Loucy (cell line): ENCODE measurements at regions not wholly inside any gene's neighbourhood (a gene's known extent, or its start where the extent isn't known, plus 50 kb on each side); places are given as distances from the start of the nearest gene placed in this dataset.

Experiments
- H2AFZ ChIP-seq: fragments of 200-600 bp; sonication (generic); 2 replicates; pipeline ENCODE4 v1.6.0; 2016; ENCODE audit warnings: antibody characterized with exemption, mild to moderate bottlenecking, low read length, moderate library complexity
- H3F3A ChIP-seq: fragments of 200-600 bp; 2 replicates; pipeline ENCODE4 v1.6.0; 2016; ENCODE audit warnings: antibody characterized with exemption, low read depth, mild to moderate bottlenecking
- H3K27me3 ChIP-seq: fragments of 200-600 bp; sonication (generic); 2 replicates; pipeline ENCODE4 v1.6.1; 2014; ENCODE audit warnings: low read length, mild to moderate bottlenecking; ENCODE audit not compliant: insufficient read depth, poor library complexity, severe bottlenecking
- H3K36me3 ChIP-seq: fragments of 200-600 bp; sonication (generic); 2 replicates; pipeline ENCODE4 v1.6.1; 2016; ENCODE audit warnings: low read length; ENCODE audit not compliant: insufficient read depth
- H3K4me1 ChIP-seq: fragments of 200-600 bp; sonication (generic); 2 replicates; pipeline ENCODE4 v1.5.1; 2014; ENCODE audit warnings: low read length, mild to moderate bottlenecking; ENCODE audit not compliant: insufficient read depth, poor library complexity, severe bottlenecking
- H3K4me2 ChIP-seq: fragments of 200-600 bp; sonication (generic); 2 replicates; pipeline ENCODE4 v1.6.0; 2014; ENCODE audit warnings: antibody characterized with exemption, low read length, low read depth, mild to moderate bottlenecking; ENCODE audit not compliant: poor library complexity, severe bottlenecking
- H3K4me3 ChIP-seq: fragments of 200-600 bp; sonication (generic); 2 replicates; pipeline ENCODE4 v1.5.1; 2014; ENCODE audit warnings: low read length, mild to moderate bottlenecking, mixed read lengths; ENCODE audit not compliant: poor library complexity, severe bottlenecking
- H3K79me2 ChIP-seq: fragments of 200-600 bp; sonication (generic); 2 replicates; pipeline ENCODE4 v1.6.1; 2014; ENCODE audit warnings: low read length; ENCODE audit not compliant: insufficient read depth
- H3K9ac ChIP-seq: fragments of 200-600 bp; sonication (generic); 2 replicates; pipeline ENCODE4 v1.6.0; 2014; ENCODE audit warnings: mild to moderate bottlenecking, low read depth, low read length, moderate library complexity; ENCODE audit not compliant: poor library complexity, severe bottlenecking
- H3K9me2 ChIP-seq: fragments of 200-600 bp; sonication (generic); replicated peaks from 2 replicates; pipeline ENCODE4 v1.6.1; 2016; ENCODE audit warnings: low read depth, low read length, mixed read lengths
- H3K9me3 ChIP-seq: fragments of 200-600 bp; sonication (generic); 2 replicates; pipeline ENCODE4 v1.6.1; 2014; ENCODE audit warnings: mild to moderate bottlenecking, antibody characterized with exemption, low read length, low read depth; ENCODE audit not compliant: insufficient read depth
- H4K20me1 ChIP-seq: fragments of 200-600 bp; sonication (generic); 2 replicates; pipeline ENCODE4 v1.6.0; 2014; ENCODE audit warnings: antibody characterized with exemption, low read length, mild to moderate bottlenecking; ENCODE audit not compliant: insufficient read depth, poor library complexity, severe bottlenecking
- EZH2phosphoT487 ChIP-seq: fragments of 200-600 bp; IDR thresholded peaks from 2 replicates; pipeline ENCODE4 v1.6.1; 2018; ENCODE audit warnings: antibody characterized with exemption, mild to moderate bottlenecking, moderate library complexity, borderline replicate concordance
- TF ChIP-seq, protein P1 (sequence below): fragments of 200-600 bp; sonication (generic); conservative IDR thresholded peaks from 2 replicates; pipeline ENCODE4 v1.5.1; 2014; ENCODE audit warnings: mild to moderate bottlenecking, antibody characterized with exemption, low read length

GRCh38 chr1:38238294-38238693 lies 191.7 kb upstream of the POU3F1 start:
- H3K4me1 ChIP-seq, result no peaks in the 10 kb centered on the region
- no peaks in the 10 kb centered on the region for H3K36me3 ChIP-seq
- no peak overlapping the region for H3K4me2 ChIP-seq
- no peaks in the 10 kb centered on the region for H3F3A ChIP-seq
- no peaks in the 10 kb centered on the region for H4K20me1 ChIP-seq
- no peak overlapping the region for H2AFZ ChIP-seq
- H3K9me2 ChIP-seq, result no peaks in the 10 kb centered on the region
- no peak overlapping the region for H3K4me3 ChIP-seq
- H3K79me2 ChIP-seq, result no peaks in the 10 kb centered on the region
- TF ChIP-seq EZH2phosphoT487, result no peak
- TF ChIP-seq, protein P1, sequence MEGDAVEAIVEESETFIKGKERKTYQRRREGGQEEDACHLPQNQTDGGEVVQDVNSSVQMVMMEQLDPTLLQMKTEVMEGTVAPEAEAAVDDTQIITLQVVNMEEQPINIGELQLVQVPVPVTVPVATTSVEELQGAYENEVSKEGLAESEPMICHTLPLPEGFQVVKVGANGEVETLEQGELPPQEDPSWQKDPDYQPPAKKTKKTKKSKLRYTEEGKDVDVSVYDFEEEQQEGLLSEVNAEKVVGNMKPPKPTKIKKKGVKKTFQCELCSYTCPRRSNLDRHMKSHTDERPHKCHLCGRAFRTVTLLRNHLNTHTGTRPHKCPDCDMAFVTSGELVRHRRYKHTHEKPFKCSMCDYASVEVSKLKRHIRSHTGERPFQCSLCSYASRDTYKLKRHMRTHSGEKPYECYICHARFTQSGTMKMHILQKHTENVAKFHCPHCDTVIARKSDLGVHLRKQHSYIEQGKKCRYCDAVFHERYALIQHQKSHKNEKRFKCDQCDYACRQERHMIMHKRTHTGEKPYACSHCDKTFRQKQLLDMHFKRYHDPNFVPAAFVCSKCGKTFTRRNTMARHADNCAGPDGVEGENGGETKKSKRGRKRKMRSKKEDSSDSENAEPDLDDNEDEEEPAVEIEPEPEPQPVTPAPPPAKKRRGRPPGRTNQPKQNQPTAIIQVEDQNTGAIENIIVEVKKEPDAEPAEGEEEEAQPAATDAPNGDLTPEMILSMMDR, result no peak
- H3K9ac ChIP-seq, result no peak overlapping the region
- H3K9me3 ChIP-seq, result peaks cover 3% of the 10 kb centered on the region; the same call in 1 of the 2 replicates
- H3K27me3 ChIP-seq, result no peaks in the 10 kb centered on the region

GRCh38 chr1:38235705-38236104 lies 189.1 kb upstream of the POU3F1 start:
- Histone ChIP-seq H3K4me1 (no peaks in the 10 kb centered on the region), H3K27me3 (no peaks in the 10 kb centered on the region), H3K4me3 (no peak overlapping the region), H3K4me2 (no peak overlapping the region), H3K9me3 (peaks cover 3% of the 10 kb centered on the region; the same call in 1 of the 2 replicates), H3F3A (no peaks in the 10 kb centered on the region), H4K20me1 (no peaks in the 10 kb centered on the region), H3K79me2 (no peaks in the 10 kb centered on the region), H3K9me2 (no peaks in the 10 kb centered on the region), H3K9ac (no peak overlapping the region), H3K36me3 (no peaks in the 10 kb centered on the region), H2AFZ (no peak overlapping the region)
- TF ChIP-seq, protein P1, result no peak
- TF ChIP-seq EZH2phosphoT487, result no peak

DNA sequence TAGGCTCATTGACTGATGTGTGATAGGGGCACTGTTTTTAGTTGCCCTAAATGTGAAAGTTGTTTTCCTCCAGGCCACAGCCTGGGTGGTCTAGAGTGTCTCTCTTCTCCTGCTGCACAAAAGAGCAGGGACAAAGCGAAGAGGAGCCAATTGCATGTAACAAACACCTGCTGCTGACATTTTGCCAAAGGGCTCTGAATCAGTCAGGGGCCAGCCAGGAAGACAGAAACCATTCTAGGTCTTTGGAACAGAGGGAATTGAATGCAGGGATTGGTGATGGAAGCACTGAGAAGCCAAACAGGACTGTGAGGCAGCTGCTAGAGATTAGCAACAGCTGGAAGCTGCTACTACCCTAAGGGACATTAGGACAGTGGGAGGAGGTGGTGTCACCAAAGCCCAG lies 185.3 kb upstream of the POU3F1 start:
- TF ChIP-seq, protein P1, result no peak
- no peak for TF ChIP-seq EZH2phosphoT487
- no peaks in the 10 kb centered on the region for H3K4me1 ChIP-seq
- no peaks in the 10 kb centered on the region for H3K9me3 ChIP-seq
- no peaks in the 10 kb centered on the region for H4K20me1 ChIP-seq
- no peak overlapping the region for H3K4me2 ChIP-seq
- H2AFZ ChIP-seq, result no peak overlapping the region
- no peaks in the 10 kb centered on the region for H3F3A ChIP-seq
- H3K79me2 ChIP-seq, result no peaks in the 10 kb centered on the region
- H3K36me3 ChIP-seq, result no peaks in the 10 kb centered on the region
- H3K4me3 ChIP-seq, result no peak overlapping the region
- no peaks in the 10 kb centered on the region for H3K27me3 ChIP-seq
- no peak overlapping the region for H3K9ac ChIP-seq
- H3K9me2 ChIP-seq, result no peaks in the 10 kb centered on the region
